Left ventricle myocardium inferior (tissue), 1 donor: ENCODE measurements at regions not wholly inside any gene's neighbourhood (a gene's known extent, or its start where the extent isn't known, plus 50 kb on each side); places are given as distances from the start of the nearest gene placed in this dataset.

Experiments used
- DNase-seq: peaks from one replicate; pipeline ENCODE4 v3.0.0-alpha.2; 2020
- H3K27ac ChIP-seq: fragments of 200-600 bp; replicated peaks from 2 replicates; pipeline ENCODE4 v1.8.0; 2021
- H3K27me3 ChIP-seq: fragments of 200-600 bp; 2 replicates; pipeline ENCODE4 v1.8.0; 2021; ENCODE audit warnings: low read depth
- H3K36me3 ChIP-seq: fragments of 200-600 bp; 2 replicates; pipeline ENCODE4 v1.8.0; 2021
- H3K4me1 ChIP-seq: fragments of 200-600 bp; 2 replicates; pipeline ENCODE4 v1.8.0; 2021
- H3K4me3 ChIP-seq: fragments of 200-600 bp; 2 replicates; pipeline ENCODE4 v1.8.0; 2021; ENCODE audit warnings: mild to moderate bottlenecking, moderate library complexity
- H3K9me3 ChIP-seq: fragments of 200-600 bp; replicated peaks from 2 replicates; pipeline ENCODE4 v1.8.0; 2021
- CTCF ChIP-seq: fragments of 200-600 bp; IDR thresholded peaks from 2 replicates; pipeline ENCODE4 v1.8.0; 2021; ENCODE audit warnings: antibody characterized with exemption, mild to moderate bottlenecking, borderline replicate concordance
- intact Hi-C: fragments of 100-400 bp; cut with micrococcal nuclease; formaldehyde crosslinking; loops from one replicate; pipeline ENCODE4 v1.11.0; 2022
- donor health status: DM: no; HTN: yes; CAD: no; lungs with severe emphysema.

- Histone ChIP-seq H3K27me3 (no peaks in the 10 kb centered on the region), H3K9me3 (no peaks in the 10 kb centered on the region), H3K4me1 (no peaks in the 10 kb centered on the region), H3K27ac (no peak overlapping the region), H3K36me3 (no peaks in the 10 kb centered on the region), H3K4me3 (no peak overlapping the region)
- no peak for TF ChIP-seq CTCF
- intact Hi-C loops, result no loop called here
- DNase-seq, result no peak
Measured at GRCh38 chrX:44767308-44767707, 76.5 kb upstream of the DUSP21 start.

GRCh38 chrX:44765556-44765955 is 78.3 kb upstream of the DUSP21 start:
- DNase-seq, result no peak
- no peak for TF ChIP-seq CTCF
- H3K4me1 ChIP-seq, result no peaks in the 10 kb centered on the region
- intact Hi-C loops, result no loop called here
- no peak overlapping the region for H3K27ac ChIP-seq
- no peak overlapping the region for H3K4me3 ChIP-seq
- H3K9me3 ChIP-seq, result no peaks in the 10 kb centered on the region
- H3K27me3 ChIP-seq, result no peaks in the 10 kb centered on the region
- no peaks in the 10 kb centered on the region for H3K36me3 ChIP-seq

GRCh38 chrX:44747969-44748368 is 95.9 kb upstream of the DUSP21 start:
- Histone ChIP-seq H3K4me3 (no peak overlapping the region), H3K36me3 (no peaks in the 10 kb centered on the region), H3K9me3 (no peaks in the 10 kb centered on the region), H3K4me1 (no peaks in the 10 kb centered on the region), H3K27me3 (no peaks in the 10 kb centered on the region), H3K27ac (no peak overlapping the region)
- no peak for TF ChIP-seq CTCF
- DNase-seq, result no peak
- intact Hi-C loops, result no loop called here

GRCh38 chrX:44747317-44747716 is 96.5 kb upstream of the DUSP21 start:
- no peaks in the 10 kb centered on the region for H3K36me3 ChIP-seq
- no peak overlapping the region for H3K4me3 ChIP-seq
- no peaks in the 10 kb centered on the region for H3K9me3 ChIP-seq
- no peak for DNase-seq
- H3K4me1 ChIP-seq, result no peaks in the 10 kb centered on the region
- H3K27me3 ChIP-seq, result no peaks in the 10 kb centered on the region
- intact Hi-C loops, result no loop called here
- no peak overlapping the region for H3K27ac ChIP-seq
- TF ChIP-seq CTCF, result no peak

- TF ChIP-seq CTCF, result no peak
- intact Hi-C loops, result no loop called here
- H3K36me3 ChIP-seq, result no peaks in the 10 kb centered on the region
Measured at GRCh38 chrX:44744799-44745198, 99.0 kb upstream of the DUSP21 start.

More at GRCh38 chrX:44744799-44745198, 99.0 kb upstream of the DUSP21 start:
- no peaks in the 10 kb centered on the region for H3K27me3 ChIP-seq
- no peaks in the 10 kb centered on the region for H3K4me1 ChIP-seq
- no peak overlapping the region for H3K4me3 ChIP-seq
- H3K27ac ChIP-seq, result no peak overlapping the region
- DNase-seq, result no peak
- H3K9me3 ChIP-seq, result no peaks in the 10 kb centered on the region
